Keratinocyte (primary cell): ENCODE measurements at regions not wholly inside any gene's neighbourhood (a gene's known extent, or its start where the extent isn't known, plus 50 kb on each side); places are given as distances from the start of the nearest gene placed in this dataset.

Source experiments
- CTCF ChIP-seq, 3 experiments: IDR thresholded peaks in 1 of 3; conservative IDR thresholded peaks in 1 of 3; optimal IDR thresholded peaks in 1 of 3; 2 replicates in 2 of 3; 3 replicates in 1 of 3; pipeline versions ENCODE3 to v1.5.1; 2011; ENCODE audit warnings: low read length in 3 of 3, mild to moderate bottlenecking in 3 of 3, moderate library complexity in 2 of 3, control low read depth in 1 of 3, inconsistent platforms in 1 of 3; ENCODE audit not compliant: insufficient read depth in 2 of 3; ENCODE audit errors: extremely low read depth in 1 of 3
- EZH2 ChIP-seq: IDR thresholded peaks from one replicate; pipeline ENCODE4 v1.6.1; 2012; ENCODE audit warnings: inconsistent platforms, mild to moderate bottlenecking, low read length, moderate library complexity

- no peak for TF ChIP-seq CTCF (optimal IDR thresholded peaks at IDR 0.05 in 1 of 3, IDR thresholded peaks at IDR 0.05 in 1 of 3, conservative IDR thresholded peaks at IDR 0.05 in 1 of 3; ENCODE audit: extremely low read depth in 1 of 3, insufficient read depth in 2 of 3, low read length in 3 of 3)
- TF ChIP-seq EZH2: no peak
Measured at GRCh38 chr12:58361056-58361455, 419.7 kb downstream of the ATP23 start.
